PC-3 (cell line): ENCODE measurements at regions not wholly inside any gene's neighbourhood (a gene's known extent, or its start where the extent isn't known, plus 50 kb on each side); places are given as distances from the start of the nearest gene placed in this dataset.

Experiments
- CTCF ChIP-seq: fragments of 300-600 bp; sonication (generic); conservative IDR thresholded peaks from 2 replicates; pipeline ENCODE4 v1.5.1; 2017; ENCODE audit warnings: antibody characterized with exemption, low read depth, mild to moderate bottlenecking, low read length
- EZH2 ChIP-seq: fragments of 300-600 bp; sonication (generic); IDR thresholded peaks from one replicate; pipeline ENCODE4 v1.6.1; 2017; ENCODE audit warnings: antibody characterized with exemption, mild to moderate bottlenecking, low read length; ENCODE audit not compliant: unreplicated experiment

- no peak for TF ChIP-seq CTCF
- TF ChIP-seq EZH2, result no peak
These were observed 820.2 kb downstream of the TRIB2 start for GRCh38 chr2:13536941-13537340.
